ENCODE measurements at regions not wholly inside any gene's neighbourhood (a gene's known extent, or its start where the extent isn't known, plus 50 kb on each side); places are given as distances from the start of the nearest gene placed in this dataset.

GRCh38 chr6:74075896-74076295 lies 379.9 kb downstream of the CD109 start:
- no peak for DNase-seq (ENCODE audit: low read depth, low spot score)
- H3K4me3 ChIP-seq (ENCODE audit: low read depth, low read length): no peak overlapping the region
- in situ Hi-C loops (cut with HindIII; ENCODE audit: low sequenced_read_pairs): no loop called here
- TF ChIP-seq, protein P1, sequence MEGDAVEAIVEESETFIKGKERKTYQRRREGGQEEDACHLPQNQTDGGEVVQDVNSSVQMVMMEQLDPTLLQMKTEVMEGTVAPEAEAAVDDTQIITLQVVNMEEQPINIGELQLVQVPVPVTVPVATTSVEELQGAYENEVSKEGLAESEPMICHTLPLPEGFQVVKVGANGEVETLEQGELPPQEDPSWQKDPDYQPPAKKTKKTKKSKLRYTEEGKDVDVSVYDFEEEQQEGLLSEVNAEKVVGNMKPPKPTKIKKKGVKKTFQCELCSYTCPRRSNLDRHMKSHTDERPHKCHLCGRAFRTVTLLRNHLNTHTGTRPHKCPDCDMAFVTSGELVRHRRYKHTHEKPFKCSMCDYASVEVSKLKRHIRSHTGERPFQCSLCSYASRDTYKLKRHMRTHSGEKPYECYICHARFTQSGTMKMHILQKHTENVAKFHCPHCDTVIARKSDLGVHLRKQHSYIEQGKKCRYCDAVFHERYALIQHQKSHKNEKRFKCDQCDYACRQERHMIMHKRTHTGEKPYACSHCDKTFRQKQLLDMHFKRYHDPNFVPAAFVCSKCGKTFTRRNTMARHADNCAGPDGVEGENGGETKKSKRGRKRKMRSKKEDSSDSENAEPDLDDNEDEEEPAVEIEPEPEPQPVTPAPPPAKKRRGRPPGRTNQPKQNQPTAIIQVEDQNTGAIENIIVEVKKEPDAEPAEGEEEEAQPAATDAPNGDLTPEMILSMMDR (IDR thresholded peaks at IDR 0.05; ENCODE audit: low read depth, low read length): no peak

DNA sequence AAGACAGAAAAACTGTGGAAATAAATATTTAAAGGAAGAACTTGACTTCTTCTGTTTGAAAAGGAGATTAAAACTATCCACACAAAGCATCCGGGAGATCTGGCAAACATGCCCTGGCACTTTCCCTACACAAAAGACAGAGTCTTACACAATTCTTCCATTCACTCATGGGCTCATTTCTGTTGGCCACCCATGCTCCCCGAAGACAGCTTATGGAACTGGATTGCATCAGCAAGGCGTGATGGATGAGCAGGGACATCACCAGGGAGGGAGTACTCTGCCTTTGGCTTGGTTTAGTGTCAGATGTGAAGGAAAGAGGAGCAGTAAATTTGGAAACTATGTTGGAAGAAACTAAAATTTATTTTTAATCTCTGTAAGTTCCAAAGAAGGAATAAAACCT lies 379.3 kb downstream of the CD109 start:
- H3K4me3 ChIP-seq (ENCODE audit: low read depth, low read length): no peak overlapping the region
- no peak for DNase-seq (ENCODE audit: low read depth, low spot score)
- in situ Hi-C loops (cut with HindIII; ENCODE audit: low sequenced_read_pairs): no loop called here
- TF ChIP-seq, protein P1 (IDR thresholded peaks at IDR 0.05; ENCODE audit: low read depth, low read length): no peak

GRCh38 chr6:74074645-74075044 lies 378.6 kb downstream of the CD109 start:
- no peak overlapping the region for H3K4me3 ChIP-seq (ENCODE audit: low read depth, low read length)
- no peak for DNase-seq (ENCODE audit: low read depth, low spot score)
- TF ChIP-seq, protein P1 (IDR thresholded peaks at IDR 0.05; ENCODE audit: low read depth, low read length): no peak
- in situ Hi-C loops (cut with HindIII; ENCODE audit: low sequenced_read_pairs): no loop called here

DNA sequence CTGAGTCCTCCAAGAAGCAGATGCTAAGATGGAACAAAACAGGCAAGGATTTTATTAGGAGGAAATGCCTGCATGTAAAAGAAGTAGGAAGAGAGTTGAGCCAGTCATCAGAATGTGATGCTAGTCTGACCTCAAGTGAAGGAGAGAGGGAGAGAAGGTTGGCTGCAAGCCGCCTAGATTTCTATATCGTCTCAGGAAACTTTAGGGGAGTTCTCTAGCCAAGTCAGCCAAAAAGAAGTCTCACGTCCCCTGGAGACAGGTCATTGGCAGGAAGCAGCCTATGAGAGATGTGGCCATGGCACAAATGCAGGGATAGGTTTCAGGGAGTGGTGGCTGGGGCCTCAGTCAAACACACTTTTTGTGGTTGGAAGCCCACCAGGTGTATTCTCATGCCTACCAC lies 378.0 kb downstream of the CD109 start:
- TF ChIP-seq, protein P1 (IDR thresholded peaks at IDR 0.05; ENCODE audit: low read depth, low read length): no peak
- no peak overlapping the region for H3K4me3 ChIP-seq (ENCODE audit: low read depth, low read length)
- no peak for DNase-seq (ENCODE audit: low read depth, low spot score)
- in situ Hi-C loops (cut with HindIII; ENCODE audit: low sequenced_read_pairs): no loop called here

- peak; percentile 47 for DNase-seq (ENCODE audit: low read depth, low spot score)
- no peak overlapping the region for H3K4me3 ChIP-seq (ENCODE audit: low read depth, low read length)
- TF ChIP-seq, protein P1 (IDR thresholded peaks at IDR 0.05; ENCODE audit: low read depth, low read length): no peak
- in situ Hi-C loops (cut with HindIII; ENCODE audit: low sequenced_read_pairs): no loop called here
These were observed 377.4 kb downstream of the CD109 start for GRCh38 chr6:74073429-74073828.

GRCh38 chr6:74071214-74071613 lies 375.2 kb downstream of the CD109 start:
- no peak overlapping the region for H3K4me3 ChIP-seq (ENCODE audit: low read depth, low read length)
- DNase-seq (ENCODE audit: low read depth, low spot score): no peak
- TF ChIP-seq, protein P1 (IDR thresholded peaks at IDR 0.05; ENCODE audit: low read depth, low read length): no peak
- in situ Hi-C loops (cut with HindIII; ENCODE audit: low sequenced_read_pairs): no loop called here

- TF ChIP-seq, protein P1 (IDR thresholded peaks at IDR 0.05; ENCODE audit: low read depth, low read length): no peak
- no peak overlapping the region for H3K4me3 ChIP-seq (ENCODE audit: low read depth, low read length)
- no peak for DNase-seq (ENCODE audit: low read depth, low spot score)
- in situ Hi-C loops (cut with HindIII; ENCODE audit: low sequenced_read_pairs): no loop called here
These were observed 374.7 kb downstream of the CD109 start for GRCh38 chr6:74070711-74071110.

Data from astrocyte of the spinal cord (primary cell).